ENCODE measurements at regions not wholly inside any gene's neighbourhood (a gene's known extent, or its start where the extent isn't known, plus 50 kb on each side); places are given as distances from the start of the nearest gene placed in this dataset.

GRCh38 chr1:188154761-188155160, 1326.0 kb downstream of the PLA2G4A start:
- TF ChIP-seq RAD21 (conservative IDR thresholded peaks at IDR 0.05) (no peak), CTCF (IDR thresholded peaks at IDR 0.05; ENCODE audit: poor library complexity, severe bottlenecking) (no peak), POLR2AphosphoS5 (IDR thresholded peaks at IDR 0.05) (no peak), SMC3 (conservative IDR thresholded peaks at IDR 0.05; ENCODE audit: poor library complexity) (no peak), MXI1 (conservative IDR thresholded peaks at IDR 0.05; ENCODE audit: poor library complexity, severe bottlenecking) (no peak)
